HEK293T (cell line): ENCODE measurements at regions not wholly inside any gene's neighbourhood (a gene's known extent, or its start where the extent isn't known, plus 50 kb on each side); places are given as distances from the start of the nearest gene placed in this dataset.

Experiments
- BHLHE40 ChIP-seq: fragments of 450-650 bp; IDR thresholded peaks from 2 replicates; pipeline ENCODE4 v1.6.1; 2016; ENCODE audit warnings: mild to moderate bottlenecking, moderate library complexity, borderline replicate concordance
- ELF4 ChIP-seq: fragments of 450-650 bp; IDR thresholded peaks from 2 replicates; pipeline ENCODE4 v1.6.1; 2017; ENCODE audit warnings: antibody characterized with exemption
- FOXA1 ChIP-seq: fragments of 450-650 bp; IDR thresholded peaks from 2 replicates; pipeline ENCODE4 v1.6.1; 2016; ENCODE audit warnings: mild to moderate bottlenecking
- FOXK2 ChIP-seq: fragments of 450-650 bp; IDR thresholded peaks from 2 replicates; pipeline ENCODE4 v1.6.1; 2016; ENCODE audit warnings: mild to moderate bottlenecking
- FOXM1 ChIP-seq: fragments of 450-650 bp; IDR thresholded peaks from 2 replicates; pipeline ENCODE4 v1.6.1; 2017; ENCODE audit warnings: mild to moderate bottlenecking, borderline replicate concordance
- L3MBTL2 ChIP-seq: fragments of 450-650 bp; conservative IDR thresholded peaks from 2 replicates; pipeline ENCODE4 v1.6.1; 2016; ENCODE audit warnings: mild to moderate bottlenecking
- NFRKB ChIP-seq: fragments of 450-650 bp; IDR thresholded peaks from 2 replicates; pipeline ENCODE4 v1.6.1; 2016; ENCODE audit warnings: mild to moderate bottlenecking, moderate library complexity
- PKNOX1 ChIP-seq: fragments of 450-650 bp; IDR thresholded peaks from 2 replicates; pipeline ENCODE4 v1.6.1; 2016
- SP1 ChIP-seq: fragments of 450-650 bp; IDR thresholded peaks from 2 replicates; pipeline ENCODE4 v1.6.1; 2017
- SUZ12 ChIP-seq: fragments of 450-650 bp; IDR thresholded peaks from 2 replicates; pipeline ENCODE4 v1.6.1; 2016; ENCODE audit warnings: mild to moderate bottlenecking
- TARDBP ChIP-seq: fragments of 450-650 bp; IDR thresholded peaks from 2 replicates; pipeline ENCODE4 v1.6.1; 2016
- ZNF384 ChIP-seq: fragments of 450-650 bp; IDR thresholded peaks from 2 replicates; pipeline ENCODE4 v1.6.1; 2016

GRCh38 chr5:27708534-27708933, 670.1 kb upstream of the CDH9 start:
- TF ChIP-seq FOXM1 (no peak), PKNOX1 (no peak), ZNF384 (no peak), SUZ12 (no peak), FOXA1 (no peak), BHLHE40 (no peak), SP1 (no peak), TARDBP (no peak), L3MBTL2 (no peak), ELF4 (no peak), NFRKB (no peak), FOXK2 (no peak)
